Neural cell (in vitro differentiated cells): ENCODE measurements at regions not wholly inside any gene's neighbourhood (a gene's known extent, or its start where the extent isn't known, plus 50 kb on each side); places are given as distances from the start of the nearest gene placed in this dataset.

Source experiments
- H2AFZ ChIP-seq: fragments of 200-600, 300-800 bp; sonication (generic), shearing (Covaris generic); 2 replicates; pipeline ENCODE4 v1.6.0; 2014; ENCODE audit warnings: low read depth, mild to moderate bottlenecking, antibody characterized with exemption, low read length, moderate library complexity
- H3F3A ChIP-seq: fragments of 200-600 bp; shearing (Covaris generic); 2 replicates; pipeline ENCODE4 v1.6.1; 2016; ENCODE audit warnings: mild to moderate bottlenecking, moderate library complexity, mixed read lengths, antibody characterized with exemption, low read length; ENCODE audit not compliant: insufficient read depth, poor library complexity, severe bottlenecking
- H3K27ac ChIP-seq: fragments of 200-600, 300-800 bp; sonication (generic), shearing (Covaris generic); 2 replicates; pipeline ENCODE4 v1.5.1; 2014; ENCODE audit warnings: mild to moderate bottlenecking, low read length, moderate library complexity
- H3K27me3 ChIP-seq: fragments of 300-800, 200-600 bp; sonication (generic), shearing (Covaris generic); 2 replicates; pipeline ENCODE4 v1.6.0; 2014; ENCODE audit warnings: mild to moderate bottlenecking, low read depth, low read length, moderate library complexity; ENCODE audit not compliant: insufficient read depth
- H3K36me3 ChIP-seq: fragments of 300-800, 200-600 bp; sonication (generic), shearing (Covaris generic); 2 replicates; pipeline ENCODE4 v1.5.1; 2014; ENCODE audit warnings: mild to moderate bottlenecking, antibody characterized with exemption, low read length, moderate library complexity; ENCODE audit not compliant: insufficient read depth
- H3K4me2 ChIP-seq: fragments of 300-800, 200-600 bp; sonication (generic), shearing (Covaris generic); 2 replicates; pipeline ENCODE4 v1.6.0; 2014; ENCODE audit warnings: mild to moderate bottlenecking, low read length
- H3K4me3 ChIP-seq: fragments of 300-800, 200-600 bp; sonication (generic), shearing (Covaris generic); 2 replicates; pipeline ENCODE4 v1.5.1; 2014; ENCODE audit warnings: mild to moderate bottlenecking, low read length, moderate library complexity
- H3K79me2 ChIP-seq: fragments of 200-600 bp; shearing (Covaris generic); replicated peaks from 2 replicates; pipeline ENCODE4 v1.6.0; 2014; ENCODE audit warnings: mild to moderate bottlenecking, low read length, moderate library complexity; ENCODE audit not compliant: insufficient read depth
- H3K9ac ChIP-seq: fragments of 300-800, 200-600 bp; sonication (generic), shearing (Covaris generic); 2 replicates; pipeline ENCODE4 v1.6.1; 2016; ENCODE audit warnings: mild to moderate bottlenecking, low read length, mixed read lengths
- H3K9me2 ChIP-seq: fragments of 200-600 bp; shearing (Covaris generic); 2 replicates; pipeline ENCODE4 v1.6.1; 2016; ENCODE audit warnings: mild to moderate bottlenecking, low read length, mixed read lengths; ENCODE audit not compliant: insufficient read depth
- H3K9me3 ChIP-seq: fragments of 200-600, 300-800 bp; sonication (generic), shearing (Covaris generic); 2 replicates; pipeline ENCODE4 v1.6.1; 2016; ENCODE audit warnings: mild to moderate bottlenecking, mixed run types, low read length, moderate library complexity, mixed read lengths
- H4K20me1 ChIP-seq: fragments of 200-600 bp; shearing (Covaris generic); 2 replicates; pipeline ENCODE4 v1.6.1; 2016; ENCODE audit warnings: mild to moderate bottlenecking, mixed run types; ENCODE audit not compliant: insufficient read depth
- EP300 ChIP-seq: fragments of 450-650 bp; conservative IDR thresholded peaks from 2 replicates; pipeline ENCODE4 v1.6.1; 2014; ENCODE audit warnings: antibody characterized with exemption, mild to moderate bottlenecking, moderate library complexity; ENCODE audit not compliant: poor library complexity, severe bottlenecking
- EZH2 ChIP-seq: fragments of 200-600, 300-800 bp; shearing (Covaris generic), sonication (generic); IDR thresholded peaks from 2 replicates; pipeline ENCODE4 v1.6.1; 2014; ENCODE audit warnings: antibody characterized with exemption, low read length, borderline replicate concordance, mild to moderate bottlenecking; ENCODE audit not compliant: insufficient read depth, poor library complexity, severe bottlenecking
- MXI1 ChIP-seq: fragments of 450-650 bp; conservative IDR thresholded peaks from 2 replicates; pipeline ENCODE4 v1.6.1; 2014; ENCODE audit warnings: antibody characterized with exemption, mild to moderate bottlenecking; ENCODE audit not compliant: poor library complexity, severe bottlenecking
- POLR2AphosphoS5 ChIP-seq: IDR thresholded peaks from 2 replicates; pipeline ENCODE4 v1.6.1; 2012
- RAD21 ChIP-seq: fragments of 450-650 bp; conservative IDR thresholded peaks from 2 replicates; pipeline ENCODE4 v1.6.1; 2014; ENCODE audit warnings: antibody characterized with exemption, mild to moderate bottlenecking, moderate library complexity
- SMC3 ChIP-seq: fragments of 450-650 bp; conservative IDR thresholded peaks from 2 replicates; pipeline ENCODE4 v1.6.1; 2014; ENCODE audit warnings: antibody characterized with exemption, mild to moderate bottlenecking, moderate library complexity; ENCODE audit not compliant: poor library complexity
- TAF1 ChIP-seq: IDR thresholded peaks from 2 replicates; pipeline ENCODE4 v1.6.1; 2012; ENCODE audit warnings: low read depth
- TF ChIP-seq, protein P1 (sequence below): fragments of 450-650 bp; IDR thresholded peaks from 2 replicates; pipeline ENCODE4 v1.5.1; 2014; ENCODE audit warnings: antibody characterized with exemption, mild to moderate bottlenecking, moderate library complexity; ENCODE audit not compliant: poor library complexity, severe bottlenecking
- TF ChIP-seq, protein P2 (sequence below): IDR thresholded peaks from 2 replicates; pipeline ENCODE4 v1.6.1; 2012; ENCODE audit warnings: borderline replicate concordance

DNA sequence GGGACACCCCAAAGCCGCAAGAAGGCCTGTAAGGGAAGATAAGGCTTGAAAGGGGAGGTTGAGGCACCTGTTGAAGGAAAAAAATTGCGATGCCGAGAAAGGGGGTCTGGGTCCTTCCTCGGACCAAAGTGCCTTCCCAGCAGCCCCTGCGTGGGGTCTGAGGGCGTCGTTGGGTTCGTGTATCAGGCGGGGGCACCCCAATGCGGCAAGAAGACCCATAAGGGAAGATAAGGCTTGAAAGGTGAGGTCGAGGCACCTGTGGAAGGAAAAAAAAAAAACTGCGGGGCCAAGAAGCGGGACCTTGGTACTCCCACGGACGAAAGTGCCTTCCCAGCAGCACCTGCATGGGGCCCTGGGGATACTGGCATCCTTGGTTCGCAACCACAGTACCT lies 277.5 kb downstream of the ALG10 start:
- Histone ChIP-seq H3K27me3 (no peaks in the 10 kb centered on the region), H4K20me1 (no peaks in the 10 kb centered on the region), H3K4me3 (no peak overlapping the region), H3K79me2 (no peaks in the 10 kb centered on the region), H3K36me3 (no peaks in the 10 kb centered on the region), H2AFZ (no peak overlapping the region), H3K4me2 (no peak overlapping the region), H3K9me2 (no peaks in the 10 kb centered on the region), H3K9ac (no peak overlapping the region), H3K9me3 (peaks cover 23% of the 10 kb centered on the region), H3F3A (no peaks in the 10 kb centered on the region), H3K27ac (no peak overlapping the region)
- TF ChIP-seq POLR2AphosphoS5 (no peak), SMC3 (no peak), RAD21 (no peak), TAF1 (no peak), MXI1 (no peak), EZH2 (no peak), EP300 (no peak)
- TF ChIP-seq, protein P1, sequence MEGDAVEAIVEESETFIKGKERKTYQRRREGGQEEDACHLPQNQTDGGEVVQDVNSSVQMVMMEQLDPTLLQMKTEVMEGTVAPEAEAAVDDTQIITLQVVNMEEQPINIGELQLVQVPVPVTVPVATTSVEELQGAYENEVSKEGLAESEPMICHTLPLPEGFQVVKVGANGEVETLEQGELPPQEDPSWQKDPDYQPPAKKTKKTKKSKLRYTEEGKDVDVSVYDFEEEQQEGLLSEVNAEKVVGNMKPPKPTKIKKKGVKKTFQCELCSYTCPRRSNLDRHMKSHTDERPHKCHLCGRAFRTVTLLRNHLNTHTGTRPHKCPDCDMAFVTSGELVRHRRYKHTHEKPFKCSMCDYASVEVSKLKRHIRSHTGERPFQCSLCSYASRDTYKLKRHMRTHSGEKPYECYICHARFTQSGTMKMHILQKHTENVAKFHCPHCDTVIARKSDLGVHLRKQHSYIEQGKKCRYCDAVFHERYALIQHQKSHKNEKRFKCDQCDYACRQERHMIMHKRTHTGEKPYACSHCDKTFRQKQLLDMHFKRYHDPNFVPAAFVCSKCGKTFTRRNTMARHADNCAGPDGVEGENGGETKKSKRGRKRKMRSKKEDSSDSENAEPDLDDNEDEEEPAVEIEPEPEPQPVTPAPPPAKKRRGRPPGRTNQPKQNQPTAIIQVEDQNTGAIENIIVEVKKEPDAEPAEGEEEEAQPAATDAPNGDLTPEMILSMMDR, result no peak
- TF ChIP-seq, protein P2, sequence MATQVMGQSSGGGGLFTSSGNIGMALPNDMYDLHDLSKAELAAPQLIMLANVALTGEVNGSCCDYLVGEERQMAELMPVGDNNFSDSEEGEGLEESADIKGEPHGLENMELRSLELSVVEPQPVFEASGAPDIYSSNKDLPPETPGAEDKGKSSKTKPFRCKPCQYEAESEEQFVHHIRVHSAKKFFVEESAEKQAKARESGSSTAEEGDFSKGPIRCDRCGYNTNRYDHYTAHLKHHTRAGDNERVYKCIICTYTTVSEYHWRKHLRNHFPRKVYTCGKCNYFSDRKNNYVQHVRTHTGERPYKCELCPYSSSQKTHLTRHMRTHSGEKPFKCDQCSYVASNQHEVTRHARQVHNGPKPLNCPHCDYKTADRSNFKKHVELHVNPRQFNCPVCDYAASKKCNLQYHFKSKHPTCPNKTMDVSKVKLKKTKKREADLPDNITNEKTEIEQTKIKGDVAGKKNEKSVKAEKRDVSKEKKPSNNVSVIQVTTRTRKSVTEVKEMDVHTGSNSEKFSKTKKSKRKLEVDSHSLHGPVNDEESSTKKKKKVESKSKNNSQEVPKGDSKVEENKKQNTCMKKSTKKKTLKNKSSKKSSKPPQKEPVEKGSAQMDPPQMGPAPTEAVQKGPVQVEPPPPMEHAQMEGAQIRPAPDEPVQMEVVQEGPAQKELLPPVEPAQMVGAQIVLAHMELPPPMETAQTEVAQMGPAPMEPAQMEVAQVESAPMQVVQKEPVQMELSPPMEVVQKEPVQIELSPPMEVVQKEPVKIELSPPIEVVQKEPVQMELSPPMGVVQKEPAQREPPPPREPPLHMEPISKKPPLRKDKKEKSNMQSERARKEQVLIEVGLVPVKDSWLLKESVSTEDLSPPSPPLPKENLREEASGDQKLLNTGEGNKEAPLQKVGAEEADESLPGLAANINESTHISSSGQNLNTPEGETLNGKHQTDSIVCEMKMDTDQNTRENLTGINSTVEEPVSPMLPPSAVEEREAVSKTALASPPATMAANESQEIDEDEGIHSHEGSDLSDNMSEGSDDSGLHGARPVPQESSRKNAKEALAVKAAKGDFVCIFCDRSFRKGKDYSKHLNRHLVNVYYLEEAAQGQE, result no peak

DNA sequence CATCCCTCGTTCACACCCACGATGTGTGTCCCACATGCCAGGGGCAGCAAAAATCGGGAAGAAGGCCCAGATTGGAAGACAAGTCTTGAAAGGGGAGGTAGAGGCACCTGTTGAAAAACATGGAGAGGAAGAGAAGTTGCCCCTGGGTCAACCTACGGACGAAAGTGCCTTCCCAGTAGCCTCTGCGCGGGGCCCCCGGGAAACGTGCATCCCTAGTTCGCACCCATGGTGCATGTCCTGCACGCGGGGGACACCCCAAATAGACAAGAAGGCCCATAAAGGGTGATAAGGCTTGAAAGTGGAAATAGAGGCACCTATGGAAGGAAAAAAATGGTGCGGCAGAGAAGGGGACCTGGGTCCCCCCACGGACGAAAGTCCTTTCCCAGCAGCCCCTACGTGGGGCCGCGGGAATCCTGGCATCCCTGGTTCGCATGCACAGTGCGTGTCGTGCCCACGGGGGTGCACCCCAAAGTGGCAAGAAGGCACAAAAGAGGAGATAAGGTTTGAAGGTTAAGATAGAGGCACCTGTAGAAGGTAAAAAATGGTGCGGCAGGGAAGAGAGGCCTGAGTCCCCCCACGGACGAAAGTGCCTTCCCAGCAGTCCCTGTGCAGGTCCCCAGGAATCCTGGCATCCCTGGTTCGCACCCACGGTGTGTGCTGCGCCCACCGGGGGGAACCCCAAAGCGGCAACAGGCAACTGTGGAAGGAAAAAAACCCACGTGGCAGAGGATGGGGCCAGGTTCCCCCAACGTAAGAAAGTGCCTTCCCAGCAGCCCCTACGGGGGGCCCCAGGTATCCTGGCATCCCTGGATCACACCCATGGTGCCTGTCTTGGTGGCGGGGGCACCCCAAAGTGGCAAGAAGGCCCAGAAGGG lies 278.3 kb downstream of the ALG10 start:
- Histone ChIP-seq H3K27me3 (no peaks in the 10 kb centered on the region), H3K4me2 (no peak overlapping the region), H3K27ac (no peak overlapping the region), H3K9ac (no peak overlapping the region), H3F3A (no peaks in the 10 kb centered on the region), H4K20me1 (no peaks in the 10 kb centered on the region), H3K4me3 (no peak overlapping the region), H3K36me3 (no peaks in the 10 kb centered on the region), H3K9me3 (peaks cover 16% of the 10 kb centered on the region), H3K9me2 (no peaks in the 10 kb centered on the region), H2AFZ (no peak overlapping the region), H3K79me2 (no peaks in the 10 kb centered on the region)
- TF ChIP-seq SMC3 (no peak), EZH2 (no peak), RAD21 (no peak), MXI1 (no peak), TAF1 (no peak), POLR2AphosphoS5 (no peak), EP300 (no peak)
- TF ChIP-seq, protein P1, result no peak
- TF ChIP-seq, protein P2, result no peak
